ENCODE measurements at regions not wholly inside any gene's neighbourhood (a gene's known extent, or its start where the extent isn't known, plus 50 kb on each side); places are given as distances from the start of the nearest gene placed in this dataset.

DNA sequence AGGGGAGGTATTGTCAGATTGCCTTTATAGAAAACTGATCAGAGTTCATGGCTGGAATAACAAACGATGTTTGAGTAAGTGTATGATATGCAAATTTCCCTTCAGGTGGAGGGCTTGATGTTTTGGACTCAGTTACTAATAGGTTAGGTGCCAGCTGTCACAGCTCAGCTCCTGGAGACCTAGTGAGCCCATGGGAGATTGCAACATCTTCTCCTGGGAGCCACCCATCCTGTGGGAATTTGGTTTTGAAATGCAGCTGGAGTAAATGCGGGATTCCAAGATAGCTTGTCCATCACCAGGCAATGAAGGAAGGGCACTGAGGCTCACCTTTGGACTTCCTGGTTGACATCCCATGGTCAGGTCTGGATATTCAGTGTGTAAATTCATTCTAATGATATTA, 211.4 kb upstream of the NRIP1 start:
- Histone ChIP-seq H3K4me2 (ENCODE audit: insufficient read depth, insufficient read length, low read length) (no peak overlapping the region), H2BK20ac (ENCODE audit: low read depth, low read length, poor library complexity, severe bottlenecking) (no peak overlapping the region), H3K4ac (ENCODE audit: low read depth, low read length) (no peak overlapping the region), H3K18ac (ENCODE audit: insufficient read length, low read depth, low read length) (no peak overlapping the region), H2AK5ac (ENCODE audit: insufficient read length, low read length) (no peak overlapping the region), H4K5ac (ENCODE audit: insufficient read length, low read depth, low read length) (no peak overlapping the region), H3K4me1 (ENCODE audit: insufficient read depth, low read length) (no peaks in the 10 kb centered on the region), H4K91ac (ENCODE audit: insufficient read length, low read depth, low read length) (no peak overlapping the region), H3K27me3 (ENCODE audit: insufficient read depth, low read length) (no peaks in the 10 kb centered on the region), H3K79me1 (ENCODE audit: insufficient read depth, low read depth, low read length, poor library complexity, severe bottlenecking) (no peaks in the 10 kb centered on the region), H3K23me2 (ENCODE audit: insufficient read length, low read depth, low read length, poor library complexity, severe bottlenecking) (no peaks in the 10 kb centered on the region), H2BK5ac (ENCODE audit: insufficient read length, low read length) (no peak overlapping the region), H3T11ph (ENCODE audit: low read length) (no peak overlapping the region), H2AFZ (ENCODE audit: low read length) (no peak overlapping the region), H3K23ac (ENCODE audit: insufficient read length, low read depth, low read length) (no peak overlapping the region), H3K14ac (ENCODE audit: insufficient read depth, low read length) (no peak overlapping the region), H2BK15ac (ENCODE audit: low read depth, low read length) (no peak overlapping the region), H3K9ac (ENCODE audit: extremely low read depth, insufficient read length, low read length) (no peak overlapping the region), H3K27ac (ENCODE audit: insufficient read length, low read depth, low read length) (no peak overlapping the region), H3K56ac (ENCODE audit: insufficient read length, low read depth, low read length) (no peak overlapping the region), H2BK12ac (ENCODE audit: insufficient read length, low read depth, low read length) (no peak overlapping the region), H2BK120ac (ENCODE audit: low read depth, low read length, poor library complexity, severe bottlenecking) (no peak overlapping the region), H4K8ac (replicated peaks; ENCODE audit: insufficient read length, low read depth, low read length) (no peak overlapping the region), H3K9me3 (ENCODE audit: control insufficient read depth, low read depth, low read length) (no peaks in the 10 kb centered on the region), H4K20me1 (ENCODE audit: control insufficient read depth, insufficient read depth, insufficient read length) (no peaks in the 10 kb centered on the region), H3K79me2 (ENCODE audit: insufficient read depth, low read length) (no peaks in the 10 kb centered on the region)
- peaks cover 0 to 2% of the 10 kb centered on the region in 2 experiments; a peak in 1 of 5 replicates for H3K9me3 Mint-ChIP-seq
- no peaks in the 10 kb centered on the region for H3K4me1 Mint-ChIP-seq
- H3K4me3 Mint-ChIP-seq: no peak overlapping the region
- TF ChIP-seq, protein P1, sequence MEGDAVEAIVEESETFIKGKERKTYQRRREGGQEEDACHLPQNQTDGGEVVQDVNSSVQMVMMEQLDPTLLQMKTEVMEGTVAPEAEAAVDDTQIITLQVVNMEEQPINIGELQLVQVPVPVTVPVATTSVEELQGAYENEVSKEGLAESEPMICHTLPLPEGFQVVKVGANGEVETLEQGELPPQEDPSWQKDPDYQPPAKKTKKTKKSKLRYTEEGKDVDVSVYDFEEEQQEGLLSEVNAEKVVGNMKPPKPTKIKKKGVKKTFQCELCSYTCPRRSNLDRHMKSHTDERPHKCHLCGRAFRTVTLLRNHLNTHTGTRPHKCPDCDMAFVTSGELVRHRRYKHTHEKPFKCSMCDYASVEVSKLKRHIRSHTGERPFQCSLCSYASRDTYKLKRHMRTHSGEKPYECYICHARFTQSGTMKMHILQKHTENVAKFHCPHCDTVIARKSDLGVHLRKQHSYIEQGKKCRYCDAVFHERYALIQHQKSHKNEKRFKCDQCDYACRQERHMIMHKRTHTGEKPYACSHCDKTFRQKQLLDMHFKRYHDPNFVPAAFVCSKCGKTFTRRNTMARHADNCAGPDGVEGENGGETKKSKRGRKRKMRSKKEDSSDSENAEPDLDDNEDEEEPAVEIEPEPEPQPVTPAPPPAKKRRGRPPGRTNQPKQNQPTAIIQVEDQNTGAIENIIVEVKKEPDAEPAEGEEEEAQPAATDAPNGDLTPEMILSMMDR (conservative IDR thresholded peaks at IDR 0.05): no peak
- DNase-seq: no peak
- no peaks in the 10 kb centered on the region; a peak in 1 of 7 replicates for H3K36me3 Mint-ChIP-seq (ENCODE audit: insufficient read depth in 1 of 3, low read depth in 3 of 3)
- no peak overlapping the region for H3K27ac Mint-ChIP-seq
- no CpG with 5 or more reads among the region's 2 CpGs for WGBS (ENCODE audit: extremely low coverage, insufficient read length, low lambda C conversion rate)
- peaks cover 1% of the 10 kb centered on the region; the same call in 1 of the 2 replicates for H3K27me3 Mint-ChIP-seq (ENCODE audit: low read depth)
